ENCODE measurements at regions not wholly inside any gene's neighbourhood (a gene's known extent, or its start where the extent isn't known, plus 50 kb on each side); places are given as distances from the start of the nearest gene placed in this dataset.

GRCh38 chr3:197372047-197372661, 73.7 kb upstream of the DLG1 start:
- no peak overlapping the region for H3K4me3 ChIP-seq (ENCODE audit: low read depth, low read length)
- H3K27ac ChIP-seq (ENCODE audit: extremely low read depth, low read depth, low read length) = no peak overlapping the region
- H3K36me3 ChIP-seq (ENCODE audit: control insufficient read depth in 2 of 2, insufficient read depth in 1 of 2, low read length in 2 of 2) = no peaks in the 10 kb centered on the region
- CTCF ChIA-PET = interaction anchor here (1.0 kb wide), 1 partner anchor 108 kb away, joined by 3 read pairs; no protein-coding TSS in a partner anchor
- POLR2A ChIA-PET = no interaction called here
- H3K9me3 ChIP-seq (ENCODE audit: control insufficient read depth, insufficient read depth, low read depth, low read length) = no peaks in the 10 kb centered on the region
- no peaks in the 10 kb centered on the region for H3K4me1 ChIP-seq (ENCODE audit: control insufficient read depth, insufficient read depth, low read length)
- TF ChIP-seq ZNF398 (tag by site-specific recombination; IDR thresholded peaks at IDR 0.05) (no peak), KLF17 (tag by site-specific recombination; IDR thresholded peaks at IDR 0.05) (peak; percentile 94), ZNF366 (tag by site-specific recombination; conservative IDR thresholded peaks at IDR 0.05) (peak; percentile 44; the same call in 1 of the 2 replicates), ZNF175 (tag by site-specific recombination; IDR thresholded peaks at IDR 0.05) (no peak), ZNF146 (tag by site-specific recombination; IDR thresholded peaks at IDR 0.05) (no peak), SP7 (tag by site-specific recombination; IDR thresholded peaks at IDR 0.05) (peak; percentile 77; the same call in 1 of the 2 replicates), ZNF174 (tag by site-specific recombination; IDR thresholded peaks at IDR 0.05) (no peak), ZNF266 (tag by site-specific recombination; IDR thresholded peaks at IDR 0.05; ENCODE audit: low read depth) (no peak), ZNF585B (tag by site-specific recombination; IDR thresholded peaks at IDR 0.05) (no peak), ZNF623 (tag by site-specific recombination; IDR thresholded peaks at IDR 0.05) (no peak), ZNF629 (tag by site-specific recombination; IDR thresholded peaks at IDR 0.05) (peak; percentile 30), ZNF280D (tag by site-specific recombination; IDR thresholded peaks at IDR 0.05) (no peak), ZNF621 (tag by site-specific recombination; IDR thresholded peaks at IDR 0.05) (no peak), PBX3 (CRISPR knock-in tag; IDR thresholded peaks at IDR 0.05) (no peak), ZNF10 (tag by site-specific recombination; IDR thresholded peaks at IDR 0.05) (no peak), KLF8 (tag by site-specific recombination; IDR thresholded peaks at IDR 0.05) (no peak), PRDM6 (tag by site-specific recombination; IDR thresholded peaks at IDR 0.05) (peak; percentile 80), ZNF292 (tag by site-specific recombination; IDR thresholded peaks at IDR 0.05; ENCODE audit: borderline replicate concordance, low read depth) (no peak), ZBTB6 (tag by site-specific recombination; IDR thresholded peaks at IDR 0.05) (no peak), OSR2 (tag by site-specific recombination; IDR thresholded peaks at IDR 0.05) (peak; percentile 16; the same call in 1 of the 2 replicates), ZNF785 (tag by site-specific recombination; IDR thresholded peaks at IDR 0.05) (no peak), TSHZ1 (tag by site-specific recombination; IDR thresholded peaks at IDR 0.05; ENCODE audit: borderline replicate concordance) (peak; percentile 74), SCRT1 (tag by site-specific recombination; IDR thresholded peaks at IDR 0.05; ENCODE audit: borderline replicate concordance) (no peak), MYNN (tag by site-specific recombination; IDR thresholded peaks at IDR 0.05; ENCODE audit: borderline replicate concordance) (no peak)
